H9 (cell line): ENCODE measurements at regions not wholly inside any gene's neighbourhood (a gene's known extent, or its start where the extent isn't known, plus 50 kb on each side); places are given as distances from the start of the nearest gene placed in this dataset.

Experiments
- DNase-seq: peaks from one replicate; pipeline ENCODE4 v3.0.0-alpha.2; 2017
- H2AFZ ChIP-seq: one replicate; pipeline ENCODE4 v1.6.1; 2013; ENCODE audit warnings: mild to moderate bottlenecking, low read length, control low read depth, moderate library complexity
- H2AK5ac ChIP-seq: 2 replicates; pipeline ENCODE4 v1.6.1; 2013; ENCODE audit warnings: low read length, control low read depth, mixed read lengths; ENCODE audit not compliant: insufficient read length
- H2BK120ac ChIP-seq: one replicate; pipeline ENCODE4 v1.6.1; 2013; ENCODE audit warnings: low read depth, mild to moderate bottlenecking, low read length, control low read depth, inconsistent platforms; ENCODE audit not compliant: poor library complexity, severe bottlenecking
- H2BK12ac ChIP-seq: 2 replicates; pipeline ENCODE4 v1.6.1; 2013; ENCODE audit warnings: low read length, control low read depth, mixed read lengths, low read depth; ENCODE audit not compliant: insufficient read length
- H2BK15ac ChIP-seq: 2 replicates; pipeline ENCODE4 v1.6.1; 2013; ENCODE audit warnings: low read depth, low read length, control low read depth
- H2BK20ac ChIP-seq: one replicate; pipeline ENCODE4 v1.6.1; 2013; ENCODE audit warnings: low read depth, mild to moderate bottlenecking, low read length, control low read depth, inconsistent platforms; ENCODE audit not compliant: poor library complexity, severe bottlenecking
- H2BK5ac ChIP-seq: 2 replicates; pipeline ENCODE4 v1.6.1; 2013; ENCODE audit warnings: low read length, control low read depth, mixed read lengths; ENCODE audit not compliant: insufficient read length
- H3K14ac ChIP-seq: 2 replicates; pipeline ENCODE4 v1.6.1; 2013; ENCODE audit warnings: low read length, control low read depth; ENCODE audit not compliant: insufficient read depth
- H3K18ac ChIP-seq: 2 replicates; pipeline ENCODE4 v1.6.1; 2013; ENCODE audit warnings: low read depth, mild to moderate bottlenecking, mixed read lengths, low read length, control low read depth; ENCODE audit not compliant: insufficient read length
- H3K23ac ChIP-seq: 2 replicates; pipeline ENCODE4 v1.6.1; 2013; ENCODE audit warnings: low read length, control low read depth, mixed read lengths, low read depth; ENCODE audit not compliant: insufficient read length
- H3K23me2 ChIP-seq: 2 replicates; pipeline ENCODE4 v1.6.1; 2013; ENCODE audit warnings: low read depth, mild to moderate bottlenecking, mixed read lengths, low read length, control low read depth; ENCODE audit not compliant: insufficient read length, poor library complexity, severe bottlenecking
- H3K27ac ChIP-seq: 2 replicates; pipeline ENCODE4 v1.5.1; 2013; ENCODE audit warnings: low read length, control low read depth, mixed read lengths, low read depth; ENCODE audit not compliant: insufficient read length
- H3K27me3 ChIP-seq: 2 replicates; pipeline ENCODE4 v1.6.1; 2013; ENCODE audit warnings: low read length, control low read depth, inconsistent platforms; ENCODE audit not compliant: insufficient read depth
- H3K4ac ChIP-seq: 2 replicates; pipeline ENCODE4 v1.6.1; 2013; ENCODE audit warnings: low read depth, mild to moderate bottlenecking, control low read depth, inconsistent platforms, low read length, moderate library complexity
- H3K4me1 ChIP-seq: 2 replicates; pipeline ENCODE4 v1.6.1; 2013; ENCODE audit warnings: low read length, control low read depth, inconsistent platforms; ENCODE audit not compliant: insufficient read depth
- H3K4me2 ChIP-seq: 2 replicates; pipeline ENCODE4 v1.6.1; 2013; ENCODE audit warnings: low read length, control low read depth, mixed read lengths; ENCODE audit not compliant: insufficient read length, insufficient read depth
- H3K56ac ChIP-seq: 2 replicates; pipeline ENCODE4 v1.6.1; 2013; ENCODE audit warnings: low read depth, mild to moderate bottlenecking, mixed read lengths, low read length, control low read depth; ENCODE audit not compliant: insufficient read length
- H3K79me1 ChIP-seq: 2 replicates; pipeline ENCODE4 v1.6.1; 2013; ENCODE audit warnings: low read depth, mild to moderate bottlenecking, moderate library complexity, low read length, control low read depth, inconsistent platforms; ENCODE audit not compliant: insufficient read depth, poor library complexity, severe bottlenecking
- H3K79me2 ChIP-seq: 2 replicates; pipeline ENCODE4 v1.6.1; 2013; ENCODE audit warnings: low read length, control low read depth, inconsistent platforms; ENCODE audit not compliant: insufficient read depth
- H3K9ac ChIP-seq: 2 replicates; pipeline ENCODE4 v1.6.1; 2013; ENCODE audit warnings: low read length, control low read depth, mixed read lengths; ENCODE audit not compliant: insufficient read length; ENCODE audit errors: extremely low read depth
- H3K9me3 ChIP-seq: one replicate; pipeline ENCODE4 v1.6.1; 2013; ENCODE audit warnings: low read depth, low read length, inconsistent platforms; ENCODE audit not compliant: control insufficient read depth
- H3T11ph ChIP-seq: one replicate; pipeline ENCODE4 v1.6.1; 2013; ENCODE audit warnings: mild to moderate bottlenecking, low read length, control low read depth, inconsistent platforms
- H4K20me1 ChIP-seq: one replicate; pipeline ENCODE4 v1.6.1; 2013; ENCODE audit not compliant: control insufficient read depth, insufficient read length, insufficient read depth
- H4K5ac ChIP-seq: 2 replicates; pipeline ENCODE4 v1.6.1; 2013; ENCODE audit warnings: low read depth, mild to moderate bottlenecking, mixed read lengths, low read length, control low read depth; ENCODE audit not compliant: insufficient read length
- H4K8ac ChIP-seq: replicated peaks from 2 replicates; pipeline ENCODE4 v1.6.1; 2013; ENCODE audit warnings: low read length, control low read depth, mixed read lengths, low read depth; ENCODE audit not compliant: insufficient read length
- H4K91ac ChIP-seq: 2 replicates; pipeline ENCODE4 v1.6.1; 2013; ENCODE audit warnings: low read depth, mild to moderate bottlenecking, moderate library complexity, mixed read lengths, low read length, control low read depth; ENCODE audit not compliant: insufficient read length
- H3K27ac Mint-ChIP-seq, 3 experiments: 2 replicates in 2 of 3; 3 replicates in 1 of 3; pipeline ENCODE4 v1.8.0; 2020 to 2021; ENCODE audit warnings: mixed read lengths in 3 of 3, mild to moderate bottlenecking in 1 of 3, moderate library complexity in 1 of 3
- H3K27me3 Mint-ChIP-seq: 2 replicates; pipeline ENCODE4 v1.8.0; 2021; ENCODE audit warnings: low read depth, mild to moderate bottlenecking, moderate library complexity, mixed read lengths
- H3K36me3 Mint-ChIP-seq, 3 experiments: 2 replicates in 2 of 3; 3 replicates in 1 of 3; pipeline ENCODE4 v1.8.0; 2020 to 2021; ENCODE audit warnings: low read depth in 3 of 3, mixed read lengths in 3 of 3; ENCODE audit not compliant: insufficient read depth in 1 of 3
- H3K4me1 Mint-ChIP-seq, 2 experiments: 2 replicates each; pipeline ENCODE4 v1.8.0; 2020; ENCODE audit warnings: mixed read lengths in 2 of 2
- H3K4me3 Mint-ChIP-seq, 2 experiments: 2 replicates in 1 of 2; 3 replicates in 1 of 2; pipeline ENCODE4 v1.8.0; 2020 to 2021; ENCODE audit warnings: mild to moderate bottlenecking in 2 of 2, mixed read lengths in 2 of 2, moderate library complexity in 1 of 2
- H3K9me3 Mint-ChIP-seq, 2 experiments: 2 replicates in 1 of 2; 3 replicates in 1 of 2; pipeline ENCODE4 v1.8.0; 2020; ENCODE audit warnings: mild to moderate bottlenecking in 2 of 2, mixed read lengths in 2 of 2, moderate library complexity in 1 of 2
- WGBS: extraction: QIAGEN DNeasy Blood & Tissue Kit; methylation state at CpG from one replicate; pipeline ENCODE4 v1.1.7; 2013; ENCODE audit warnings: missing lambda C conversion rate, low lambda C conversion rate, mixed read lengths; ENCODE audit not compliant: insufficient read length; ENCODE audit errors: extremely low coverage; 5-methylcytosine and 5-hydroxymethylcytosine counted together
- TF ChIP-seq, protein P1 (sequence below): fragments of 200-600 bp; sonication (generic); conservative IDR thresholded peaks from 3 replicates; pipeline ENCODE4 v1.8.0; 2021; ENCODE audit warnings: antibody characterized with exemption, mild to moderate bottlenecking

DNA sequence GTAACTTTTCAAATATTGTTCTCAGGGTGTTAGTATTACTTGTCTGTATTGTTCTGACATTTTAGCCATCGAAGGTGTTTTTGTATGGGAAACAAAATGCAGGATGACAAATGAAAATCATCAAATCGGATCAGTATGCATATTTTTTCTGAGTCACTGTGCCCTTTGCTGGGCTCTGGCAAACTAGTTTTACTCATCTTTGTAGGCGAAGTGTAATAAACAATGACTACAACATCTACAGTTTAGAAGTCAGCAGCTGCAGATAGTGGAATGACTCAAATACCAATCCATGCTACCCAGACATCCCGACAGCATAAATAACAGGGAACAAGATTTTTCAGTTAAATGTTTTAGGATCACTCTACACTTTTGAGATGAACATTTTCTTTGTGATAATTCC, 557.3 kb upstream of the TENM3 start:
- no peak overlapping the region for H3K56ac ChIP-seq
- no peak overlapping the region for H4K5ac ChIP-seq
- no peak overlapping the region for H2AK5ac ChIP-seq
- H3K27ac ChIP-seq = no peak overlapping the region
- H3K4me1 ChIP-seq = no peaks in the 10 kb centered on the region; the same call in 1 of the 2 replicates
- H3K4ac ChIP-seq = no peak overlapping the region
- H3K9ac ChIP-seq = no peak overlapping the region
- no peak overlapping the region for H2BK15ac ChIP-seq
- H3K4me2 ChIP-seq = no peak overlapping the region
- no peak overlapping the region for H4K91ac ChIP-seq
- no peak overlapping the region for H4K8ac ChIP-seq
- H3K4me1 Mint-ChIP-seq = peaks cover 17 to 20% of the 10 kb centered on the region in 2 experiments
- H3K9me3 Mint-ChIP-seq = no peaks in the 10 kb centered on the region
- no peak overlapping the region for H2BK5ac ChIP-seq
- no peaks in the 10 kb centered on the region for H3K23me2 ChIP-seq
- no peak overlapping the region for H3T11ph ChIP-seq
- TF ChIP-seq, protein P1, sequence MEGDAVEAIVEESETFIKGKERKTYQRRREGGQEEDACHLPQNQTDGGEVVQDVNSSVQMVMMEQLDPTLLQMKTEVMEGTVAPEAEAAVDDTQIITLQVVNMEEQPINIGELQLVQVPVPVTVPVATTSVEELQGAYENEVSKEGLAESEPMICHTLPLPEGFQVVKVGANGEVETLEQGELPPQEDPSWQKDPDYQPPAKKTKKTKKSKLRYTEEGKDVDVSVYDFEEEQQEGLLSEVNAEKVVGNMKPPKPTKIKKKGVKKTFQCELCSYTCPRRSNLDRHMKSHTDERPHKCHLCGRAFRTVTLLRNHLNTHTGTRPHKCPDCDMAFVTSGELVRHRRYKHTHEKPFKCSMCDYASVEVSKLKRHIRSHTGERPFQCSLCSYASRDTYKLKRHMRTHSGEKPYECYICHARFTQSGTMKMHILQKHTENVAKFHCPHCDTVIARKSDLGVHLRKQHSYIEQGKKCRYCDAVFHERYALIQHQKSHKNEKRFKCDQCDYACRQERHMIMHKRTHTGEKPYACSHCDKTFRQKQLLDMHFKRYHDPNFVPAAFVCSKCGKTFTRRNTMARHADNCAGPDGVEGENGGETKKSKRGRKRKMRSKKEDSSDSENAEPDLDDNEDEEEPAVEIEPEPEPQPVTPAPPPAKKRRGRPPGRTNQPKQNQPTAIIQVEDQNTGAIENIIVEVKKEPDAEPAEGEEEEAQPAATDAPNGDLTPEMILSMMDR = no peak
- no peak overlapping the region for H3K14ac ChIP-seq
- H2AFZ ChIP-seq = no peak overlapping the region
- no peaks in the 10 kb centered on the region for H3K27me3 Mint-ChIP-seq
- H3K4me3 Mint-ChIP-seq = no peak overlapping the region
- no peak overlapping the region for H3K27ac Mint-ChIP-seq
- no peak overlapping the region for H2BK12ac ChIP-seq
- WGBS = no CpG with 5 or more reads among the region's 4 CpGs
- no peaks in the 10 kb centered on the region for H3K79me2 ChIP-seq
- H2BK120ac ChIP-seq = no peak overlapping the region
- peaks cover 0 to 3% (median 0%) of the 10 kb centered on the region in 3 experiments; a peak in 1 of 7 replicates for H3K36me3 Mint-ChIP-seq
- no peaks in the 10 kb centered on the region for H3K27me3 ChIP-seq
- H4K20me1 ChIP-seq = no peaks in the 10 kb centered on the region
- H3K23ac ChIP-seq = no peak overlapping the region
- DNase-seq = no peak
- H2BK20ac ChIP-seq = no peak overlapping the region
- H3K79me1 ChIP-seq = no peaks in the 10 kb centered on the region
- no peak overlapping the region for H3K18ac ChIP-seq
- no peaks in the 10 kb centered on the region for H3K9me3 ChIP-seq
